ENCODE measurements at regions not wholly inside any gene's neighbourhood (a gene's known extent, or its start where the extent isn't known, plus 50 kb on each side); places are given as distances from the start of the nearest gene placed in this dataset.

- no peak for DNase-seq (ENCODE audit: low spot score)
- peaks cover 9% of the 10 kb centered on the region for H3K27me3 Mint-ChIP-seq (ENCODE audit: insufficient read depth, low read depth, poor library complexity)
- no peak overlapping the region for H3K4me3 Mint-ChIP-seq
- no peaks in the 10 kb centered on the region for H4K20me1 ChIP-seq (replicated peaks; ENCODE audit: insufficient read depth)
- no peaks in the 10 kb centered on the region for H3K27me3 ChIP-seq (ENCODE audit: insufficient read depth)
- H3K27ac Mint-ChIP-seq: no peak overlapping the region
- no peak overlapping the region for H3K4me3 ChIP-seq
- no peaks in the 10 kb centered on the region for H3F3A ChIP-seq (replicated peaks; ENCODE audit: low read depth)
- no peaks in the 10 kb centered on the region; the same call in 1 of the 2 replicates for H3K9me2 ChIP-seq (ENCODE audit: insufficient read depth)
- H3K4me1 ChIP-seq (ENCODE audit: insufficient read depth): no peaks in the 10 kb centered on the region
- TF ChIP-seq EZH2phosphoT487 (IDR thresholded peaks at IDR 0.05; ENCODE audit: unreplicated experiment) (no peak), REST (IDR thresholded peaks at IDR 0.05; ENCODE audit: unreplicated experiment) (no peak), POLR2AphosphoS5 (IDR thresholded peaks at IDR 0.05; ENCODE audit: low read depth) (no peak), ZNF331 (CRISPR knock-in tag; IDR thresholded peaks at IDR 0.05; ENCODE audit: low read depth) (no peak), CREB1 (CRISPR knock-in tag; IDR thresholded peaks at IDR 0.05; ENCODE audit: low read depth) (no peak), JUNB (IDR thresholded peaks at IDR 0.05; ENCODE audit: unreplicated experiment) (no peak), CTCF (conservative IDR thresholded peaks at IDR 0.05; ENCODE audit: low read depth in 2 of 2) (no peak), ZNF462 (CRISPR knock-in tag; IDR thresholded peaks at IDR 0.05) (no peak), ETS1 (IDR thresholded peaks at IDR 0.05) (no peak), STAT1 (IDR thresholded peaks at IDR 0.05; ENCODE audit: unreplicated experiment) (no peak), NANOG (IDR thresholded peaks at IDR 0.05; ENCODE audit: borderline replicate concordance) (no peak), ZNF114 (CRISPR knock-in tag; IDR thresholded peaks at IDR 0.05) (no peak), EZH2 (IDR thresholded peaks at IDR 0.05; ENCODE audit: low read depth, unreplicated experiment) (no peak)
- ATAC-seq: no peak
- H3K79me2 ChIP-seq (replicated peaks; ENCODE audit: insufficient read depth): no peaks in the 10 kb centered on the region
- H3K9me3 Mint-ChIP-seq: no peaks in the 10 kb centered on the region; the same call in 1 of the 3 replicates
- H3K36me3 Mint-ChIP-seq (ENCODE audit: low read depth): no peaks in the 10 kb centered on the region
- H3K4me1 Mint-ChIP-seq: no peaks in the 10 kb centered on the region
- no peak overlapping the region for H3K4me2 ChIP-seq
- H3K36me3 ChIP-seq (ENCODE audit: insufficient read depth): no peaks in the 10 kb centered on the region
- no peak overlapping the region for H2AFZ ChIP-seq
- no peak overlapping the region for H3K27ac ChIP-seq (ENCODE audit: low read depth)
Observed at GRCh38 chr18:45547910-45548309, 67.4 kb upstream of the SLC14A2 start.
